Fibroblast of skin of scalp (primary cell): ENCODE measurements at regions not wholly inside any gene's neighbourhood (a gene's known extent, or its start where the extent isn't known, plus 50 kb on each side); places are given as distances from the start of the nearest gene placed in this dataset.

Experiments used
- DNase-seq: peaks from one replicate; pipeline ENCODE4 v3.0.0-alpha.2; 2013

GRCh38 chr17:34527908-34528470 lies 51.4 kb upstream of the TMEM132E start:
- DNase-seq = no peak

- peak; percentile 3 for DNase-seq
Measured at GRCh38 chr17:34527136-34527907, 52.1 kb upstream of the TMEM132E start.

GRCh38 chr17:34525651-34526050 lies 53.7 kb upstream of the TMEM132E start:
- no peak for DNase-seq

GRCh38 chr17:34521955-34522354 lies 57.4 kb upstream of the TMEM132E start:
- DNase-seq = no peak

- DNase-seq = peak; percentile 3
Measured at GRCh38 chr17:34519282-34519681, 60.1 kb upstream of the TMEM132E start.

- DNase-seq = no peak
Measured at GRCh38 chr17:34517406-34517805, 62.0 kb upstream of the TMEM132E start.

GRCh38 chr17:34511931-34512330 lies 67.5 kb upstream of the TMEM132E start:
- DNase-seq = no peak

- no peak for DNase-seq
Measured at GRCh38 chr17:34511265-34511664, 68.1 kb upstream of the TMEM132E start.

- DNase-seq = no peak
Measured at GRCh38 chr17:34504814-34505484, 74.4 kb upstream of the TMEM132E start.

GRCh38 chr17:34503528-34504195 lies 75.7 kb upstream of the TMEM132E start:
- DNase-seq = no peak

- no peak for DNase-seq
Measured at GRCh38 chr17:34502426-34502825, 77.0 kb upstream of the TMEM132E start.

GRCh38 chr17:34499576-34499975 lies 79.8 kb upstream of the TMEM132E start:
- peak; percentile 23 for DNase-seq

- no peak for DNase-seq
Measured at GRCh38 chr17:34493917-34494316, 85.5 kb upstream of the TMEM132E start.

GRCh38 chr17:34487626-34488025 lies 91.8 kb upstream of the TMEM132E start:
- no peak for DNase-seq

GRCh38 chr17:34486761-34487160 lies 92.6 kb upstream of the TMEM132E start:
- no peak for DNase-seq

GRCh38 chr17:34485999-34486398 lies 93.4 kb upstream of the TMEM132E start:
- DNase-seq = no peak

- no peak for DNase-seq
Measured at GRCh38 chr17:34484193-34484733, 95.1 kb upstream of the TMEM132E start.

GRCh38 chr17:34482730-34483129 lies 96.7 kb upstream of the TMEM132E start:
- DNase-seq = no peak

GRCh38 chr17:34481779-34482178 lies 97.6 kb upstream of the TMEM132E start:
- no peak for DNase-seq

- no peak for DNase-seq
Measured at GRCh38 chr17:34479371-34479770, 100.0 kb upstream of the TMEM132E start.

- DNase-seq = no peak
Measured at GRCh38 chr17:34478244-34478643, 101.1 kb upstream of the TMEM132E start.

- DNase-seq = no peak
Measured at GRCh38 chr17:34475296-34475695, 104.1 kb upstream of the TMEM132E start.

GRCh38 chr17:34474706-34475105 lies 104.7 kb upstream of the TMEM132E start:
- no peak for DNase-seq
